Peyer's patch (tissue), 4 donors: ENCODE measurements at regions not wholly inside any gene's neighbourhood (a gene's known extent, or its start where the extent isn't known, plus 50 kb on each side); places are given as distances from the start of the nearest gene placed in this dataset.

Source experiments
- DNase-seq, 3 donors: peaks; one replicate each; pipeline ENCODE4 v3.0.0-alpha.2; 2017 to 2019
- H3K27ac ChIP-seq, 4 donors: fragments of 200-600 bp; sonication (generic); one replicate each; pipeline ENCODE4 v1.5.1; 2016 to 2019
- H3K27me3 ChIP-seq, 2 donors: fragments of 200-600 bp; sonication (generic); one replicate each; pipeline ENCODE4 v1.5.1; 2019
- H3K36me3 ChIP-seq, 3 donors: fragments of 200-600 bp; sonication (generic); one replicate each; pipeline ENCODE4 v1.5.1; 2016 to 2019
- H3K4me1 ChIP-seq, 4 donors: fragments of 200-600 bp; sonication (generic); one replicate each; pipeline ENCODE4 v1.5.1; 2016 to 2019
- H3K4me3 ChIP-seq, 4 donors: fragments of 200-600 bp; sonication (generic); 1 replicate in 3 of 4; 2 replicates in 1 of 4; pipeline ENCODE4 v1.5.1; 2016 to 2019; ENCODE audit warnings: mild to moderate bottlenecking in 1 of 4
- H3K9me3 ChIP-seq, 4 donors: fragments of 200-600 bp; sonication (generic); one replicate each; pipeline ENCODE4 v1.5.1; 2016 to 2019; ENCODE audit warnings: mild to moderate bottlenecking in 1 of 4
- CTCF ChIP-seq, 6 experiments: fragments of 450-650 bp in 4 of 6; fragments of 200-600 bp in 2 of 6; sonication (generic) in 1 of 6; IDR thresholded peaks; one replicate each; pipeline ENCODE4 v1.5.1; 2017 to 2019; ENCODE audit warnings: antibody characterized with exemption in 6 of 6, mild to moderate bottlenecking in 3 of 6, moderate library complexity in 1 of 6
- POLR2A ChIP-seq, 2 donors: fragments of 450-650 bp; IDR thresholded peaks; one replicate each; pipeline ENCODE4 v1.5.1; 2017; ENCODE audit warnings: antibody characterized with exemption in 2 of 2, mild to moderate bottlenecking in 2 of 2, moderate library complexity in 2 of 2

DNA sequence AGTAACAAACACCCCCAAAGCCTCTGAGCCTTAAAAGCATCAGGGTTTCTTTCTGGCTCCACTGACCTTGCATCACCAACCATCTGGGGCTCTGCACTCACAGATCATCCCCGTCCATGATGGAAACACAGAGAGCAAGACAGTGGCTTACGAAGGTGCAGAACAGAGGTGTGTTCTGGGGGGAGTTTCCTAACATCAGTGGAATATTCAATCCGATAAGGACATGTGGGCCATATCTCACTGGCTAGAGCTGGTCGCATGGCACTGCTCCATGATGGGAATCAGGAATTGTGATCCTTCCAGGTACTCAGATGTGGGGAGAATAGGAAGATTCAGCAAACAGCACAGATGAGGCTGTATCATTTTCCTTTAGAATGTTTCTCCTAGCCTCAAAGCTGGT is 457.2 kb downstream of the IRS2 start:
- no peak for TF ChIP-seq POLR2A (IDR thresholded peaks at IDR 0.05)
- no peak for TF ChIP-seq CTCF (IDR thresholded peaks at IDR 0.05)
- H3K27ac ChIP-seq, result no peak overlapping the region
- no peaks in the 10 kb centered on the region for H3K4me1 ChIP-seq
- DNase-seq, result no peak
- no peaks in the 10 kb centered on the region for H3K9me3 ChIP-seq
- H3K4me3 ChIP-seq, result no peak overlapping the region
- no peaks in the 10 kb centered on the region for H3K27me3 ChIP-seq
- no peaks in the 10 kb centered on the region for H3K36me3 ChIP-seq

DNA sequence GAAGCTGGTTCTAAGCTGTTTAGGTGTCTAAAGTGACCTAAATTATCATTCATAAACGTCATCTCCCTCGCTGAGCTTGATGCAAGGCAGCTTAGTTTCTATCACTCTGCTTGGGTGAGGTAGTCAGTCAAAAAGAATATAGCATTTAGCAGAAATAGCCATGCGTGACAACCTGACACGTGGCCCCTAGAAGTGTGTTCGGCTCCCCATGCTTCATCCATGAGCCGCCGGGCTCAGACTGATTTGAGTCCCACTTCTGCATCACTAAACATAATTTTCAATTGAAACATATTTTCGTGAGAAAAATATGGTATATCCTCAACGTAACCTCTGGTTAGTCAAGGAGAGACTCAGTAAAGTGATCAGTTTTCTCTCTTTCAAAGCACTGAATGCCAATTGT is 459.8 kb downstream of the IRS2 start:
- H3K9me3 ChIP-seq, result no peaks in the 10 kb centered on the region
- no peak for DNase-seq
- H3K4me1 ChIP-seq, result no peaks in the 10 kb centered on the region
- TF ChIP-seq CTCF (IDR thresholded peaks at IDR 0.05) (no peak), POLR2A (IDR thresholded peaks at IDR 0.05) (no peak)
- H3K36me3 ChIP-seq, result no peaks in the 10 kb centered on the region
- no peak overlapping the region for H3K27ac ChIP-seq
- H3K27me3 ChIP-seq, result no peaks in the 10 kb centered on the region
- H3K4me3 ChIP-seq, result no peak overlapping the region

GRCh38 chr13:109323338-109323737 is 463.0 kb downstream of the IRS2 start:
- no peak for DNase-seq
- TF ChIP-seq CTCF (IDR thresholded peaks at IDR 0.05) (no peak), POLR2A (IDR thresholded peaks at IDR 0.05) (no peak)
- no peaks in the 10 kb centered on the region for H3K36me3 ChIP-seq
- H3K4me3 ChIP-seq, result no peak overlapping the region
- no peaks in the 10 kb centered on the region for H3K4me1 ChIP-seq
- no peak overlapping the region for H3K27ac ChIP-seq
- H3K27me3 ChIP-seq, result no peaks in the 10 kb centered on the region
- no peaks in the 10 kb centered on the region for H3K9me3 ChIP-seq

DNA sequence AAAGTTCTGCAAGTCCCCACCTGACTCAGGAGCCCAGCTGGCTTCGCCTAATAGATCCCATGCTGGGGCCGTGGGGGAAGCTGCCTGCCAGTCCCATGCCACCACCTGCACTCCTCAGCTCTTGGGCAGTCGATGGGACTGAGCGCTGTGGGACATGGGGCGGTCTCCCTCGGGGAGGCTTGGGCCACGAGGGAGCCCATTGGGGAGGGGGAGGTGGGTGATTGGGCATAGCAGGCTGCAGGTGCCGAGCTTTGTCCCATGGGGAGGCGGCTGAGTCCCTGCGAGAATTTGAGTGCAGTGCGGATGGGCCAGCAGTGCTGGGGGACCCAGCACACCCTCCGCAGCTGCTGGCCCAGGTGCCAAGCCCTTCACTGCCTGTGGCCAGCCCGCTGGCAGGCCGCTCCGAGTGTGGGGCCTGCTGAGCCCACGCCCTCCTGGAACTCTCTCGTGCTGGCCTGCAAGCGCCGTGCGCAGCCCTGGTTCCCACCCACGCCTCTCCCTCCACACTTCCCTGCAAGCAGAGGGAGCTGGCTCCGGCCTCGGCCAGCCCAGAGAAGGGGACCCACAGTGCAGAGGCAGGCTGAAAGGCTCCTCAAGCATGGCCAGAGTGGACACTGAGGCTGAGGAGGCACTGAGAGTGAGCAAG is 467.3 kb downstream of the IRS2 start:
- Histone ChIP-seq H3K4me3 (no peak overlapping the region), H3K4me1 (no peaks in the 10 kb centered on the region), H3K9me3 (no peaks in the 10 kb centered on the region), H3K36me3 (no peaks in the 10 kb centered on the region), H3K27me3 (no peaks in the 10 kb centered on the region), H3K27ac (no peak overlapping the region)
- no peak for DNase-seq
- no peak for TF ChIP-seq CTCF (IDR thresholded peaks at IDR 0.05)
- no peak for TF ChIP-seq POLR2A (IDR thresholded peaks at IDR 0.05)

GRCh38 chr13:109315481-109315880 is 470.9 kb downstream of the IRS2 start:
- H3K4me3 ChIP-seq, result no peak overlapping the region
- no peak for TF ChIP-seq POLR2A (IDR thresholded peaks at IDR 0.05)
- TF ChIP-seq CTCF (IDR thresholded peaks at IDR 0.05), result no peak
- H3K9me3 ChIP-seq, result no peaks in the 10 kb centered on the region
- no peak overlapping the region for H3K27ac ChIP-seq
- H3K27me3 ChIP-seq, result no peaks in the 10 kb centered on the region
- no peaks in the 10 kb centered on the region for H3K4me1 ChIP-seq
- no peak for DNase-seq
- H3K36me3 ChIP-seq, result no peaks in the 10 kb centered on the region

GRCh38 chr13:109314101-109314500 is 472.3 kb downstream of the IRS2 start:
- H3K4me1 ChIP-seq, result no peaks in the 10 kb centered on the region
- no peak overlapping the region for H3K4me3 ChIP-seq
- TF ChIP-seq CTCF (IDR thresholded peaks at IDR 0.05) (no peak), POLR2A (IDR thresholded peaks at IDR 0.05) (no peak)
- no peaks in the 10 kb centered on the region for H3K9me3 ChIP-seq
- H3K27ac ChIP-seq, result no peak overlapping the region
- no peaks in the 10 kb centered on the region for H3K36me3 ChIP-seq
- no peak for DNase-seq
- H3K27me3 ChIP-seq, result no peaks in the 10 kb centered on the region
